ENCODE measurements at regions not wholly inside any gene's neighbourhood (a gene's known extent, or its start where the extent isn't known, plus 50 kb on each side); places are given as distances from the start of the nearest gene placed in this dataset.

GRCh38 chr4:26077756-26078155 lies 163.7 kb downstream of the SMIM20 start:
- Histone ChIP-seq H3K27me3 (ENCODE audit: control insufficient read depth in 4 of 4, insufficient read depth in 4 of 4, low read length in 3 of 4) (peaks cover 0 to 8% (median 0%) of the 10 kb centered on the region in 4 donors), H3K27ac (ENCODE audit: low read depth in 1 of 2, low read length in 2 of 2) (no peak overlapping the region), H3K36me3 (ENCODE audit: control insufficient read depth in 4 of 4, insufficient read depth in 3 of 4, low read depth in 1 of 4, low read length in 3 of 4) (no peaks in the 10 kb centered on the region), H3K4me3 (ENCODE audit: low read depth in 1 of 3, low read length in 3 of 3) (no peak overlapping the region), H3K4me1 (ENCODE audit: control insufficient read depth in 4 of 4, insufficient read depth in 4 of 4, low read length in 3 of 4) (no peaks in the 10 kb centered on the region), H3K9me3 (ENCODE audit: control insufficient read depth in 4 of 4, low read length in 3 of 4) (no peaks in the 10 kb centered on the region), H3K9ac (ENCODE audit: low read depth in 1 of 2, low read length in 2 of 2) (no peak overlapping the region)
- DNase-seq (ENCODE audit: low spot score), result no peak
- WGBS, result 88% methylated on average over 3 of the region's 3 CpGs
- TF ChIP-seq SP1 (IDR thresholded peaks at IDR 0.05) (no peak), GABPA (IDR thresholded peaks at IDR 0.05 in 1 of 2, conservative IDR thresholded peaks at IDR 0.05 in 1 of 2) (no peak), NR2F2 (IDR thresholded peaks at IDR 0.05) (no peak), CTCF (IDR thresholded peaks at IDR 0.05; ENCODE audit: low read depth, low read length, missing input control) (no peak), YY1 (IDR thresholded peaks at IDR 0.05) (no peak), EGR1 (IDR thresholded peaks at IDR 0.05; ENCODE audit: low read depth in 2 of 2) (no peak), FOXA2 (IDR thresholded peaks at IDR 0.05) (no peak), HNF4A (conservative IDR thresholded peaks at IDR 0.05) (no peak), TAF1 (conservative IDR thresholded peaks at IDR 0.05) (no peak)

- no peaks in the 10 kb centered on the region for H3K4me1 ChIP-seq (ENCODE audit: control insufficient read depth in 4 of 4, insufficient read depth in 4 of 4, low read length in 3 of 4)
- 71% methylated on average over 14 of the region's 14 CpGs for WGBS
- peaks cover 0 to 8% (median 0%) of the 10 kb centered on the region in 4 donors for H3K27me3 ChIP-seq (ENCODE audit: control insufficient read depth in 4 of 4, insufficient read depth in 4 of 4, low read length in 3 of 4)
- H3K9ac ChIP-seq (ENCODE audit: low read depth in 1 of 2, low read length in 2 of 2), result no peak overlapping the region
- H3K4me3 ChIP-seq (ENCODE audit: low read depth in 1 of 3, low read length in 3 of 3), result no peak overlapping the region
- H3K27ac ChIP-seq (ENCODE audit: low read depth in 1 of 2, low read length in 2 of 2), result no peak overlapping the region
- no peak for TF ChIP-seq GABPA (IDR thresholded peaks at IDR 0.05 in 1 of 2, conservative IDR thresholded peaks at IDR 0.05 in 1 of 2)
- no peak for TF ChIP-seq FOXA2 (IDR thresholded peaks at IDR 0.05)
- no peak for TF ChIP-seq SP1 (IDR thresholded peaks at IDR 0.05)
- TF ChIP-seq EGR1 (IDR thresholded peaks at IDR 0.05; ENCODE audit: low read depth in 2 of 2), result no peak
- no peak for TF ChIP-seq RAD21 (IDR thresholded peaks at IDR 0.05)
- no peak for TF ChIP-seq REST (IDR thresholded peaks at IDR 0.05)
- no peak for TF ChIP-seq HNF4G (IDR thresholded peaks at IDR 0.05)
- TF ChIP-seq HNF4A (conservative IDR thresholded peaks at IDR 0.05), result no peak
- TF ChIP-seq, protein P1, sequence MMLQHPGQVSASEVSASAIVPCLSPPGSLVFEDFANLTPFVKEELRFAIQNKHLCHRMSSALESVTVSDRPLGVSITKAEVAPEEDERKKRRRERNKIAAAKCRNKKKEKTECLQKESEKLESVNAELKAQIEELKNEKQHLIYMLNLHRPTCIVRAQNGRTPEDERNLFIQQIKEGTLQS (IDR thresholded peaks at IDR 0.05), result no peak
- TF ChIP-seq YY1 (IDR thresholded peaks at IDR 0.05), result no peak
- H3K9me3 ChIP-seq (ENCODE audit: control insufficient read depth in 4 of 4, low read length in 3 of 4), result no peaks in the 10 kb centered on the region
- H3K36me3 ChIP-seq (ENCODE audit: control insufficient read depth in 4 of 4, insufficient read depth in 3 of 4, low read depth in 1 of 4, low read length in 3 of 4), result no peaks in the 10 kb centered on the region
- no peak for DNase-seq (ENCODE audit: low spot score)
Measured at GRCh38 chr4:26080870-26081628, 167.0 kb downstream of the SMIM20 start.

All from liver (tissue), 8 donors.